Erythroblast (primary cell): ENCODE measurements at regions not wholly inside any gene's neighbourhood (a gene's known extent, or its start where the extent isn't known, plus 50 kb on each side); places are given as distances from the start of the nearest gene placed in this dataset.

ENCODE experiments used
- GATA1 ChIP-seq: IDR thresholded peaks from 2 replicates; pipeline ENCODE4 v1.6.1; 2011; ENCODE audit warnings: low read depth, mild to moderate bottlenecking, control low read depth, low read length, moderate library complexity
- POLR2A ChIP-seq: IDR thresholded peaks from 2 replicates; pipeline ENCODE4 v1.6.1; 2011; ENCODE audit warnings: mild to moderate bottlenecking, low read length

GRCh38 chr2:7653617-7654016 lies 736.4 kb downstream of the RNF144A start:
- no peak for TF ChIP-seq POLR2A
- TF ChIP-seq GATA1: no peak
